ENCODE measurements at regions not wholly inside any gene's neighbourhood (a gene's known extent, or its start where the extent isn't known, plus 50 kb on each side); places are given as distances from the start of the nearest gene placed in this dataset.

- TF ChIP-seq CTCF (IDR thresholded peaks at IDR 0.05) (no peak), POLR2A (IDR thresholded peaks at IDR 0.05) (no peak), EP300 (IDR thresholded peaks at IDR 0.05) (no peak)
Observed at GRCh38 chr5:72584466-72584865, 77.3 kb upstream of the ZNF366 start.

Data from ovary (tissue), 3 donors.